HEK293T (cell line): ENCODE measurements at regions not wholly inside any gene's neighbourhood (a gene's known extent, or its start where the extent isn't known, plus 50 kb on each side); places are given as distances from the start of the nearest gene placed in this dataset.

Experiments
- ARNT ChIP-seq: fragments of 450-650 bp; IDR thresholded peaks from 2 replicates; pipeline ENCODE4 v1.6.1; 2017; ENCODE audit warnings: mild to moderate bottlenecking
- BHLHE40 ChIP-seq: fragments of 450-650 bp; IDR thresholded peaks from 2 replicates; pipeline ENCODE4 v1.6.1; 2016; ENCODE audit warnings: mild to moderate bottlenecking, moderate library complexity, borderline replicate concordance
- CTBP1 ChIP-seq: fragments of 450-650 bp; IDR thresholded peaks from 2 replicates; pipeline ENCODE4 v1.6.1; 2016; ENCODE audit warnings: borderline replicate concordance
- ELF4 ChIP-seq: fragments of 450-650 bp; IDR thresholded peaks from 2 replicates; pipeline ENCODE4 v1.6.1; 2017; ENCODE audit warnings: antibody characterized with exemption
- FOXA1 ChIP-seq: fragments of 450-650 bp; IDR thresholded peaks from 2 replicates; pipeline ENCODE4 v1.6.1; 2016; ENCODE audit warnings: mild to moderate bottlenecking
- FOXK2 ChIP-seq: fragments of 450-650 bp; IDR thresholded peaks from 2 replicates; pipeline ENCODE4 v1.6.1; 2016; ENCODE audit warnings: mild to moderate bottlenecking
- FOXM1 ChIP-seq: fragments of 450-650 bp; IDR thresholded peaks from 2 replicates; pipeline ENCODE4 v1.6.1; 2017; ENCODE audit warnings: mild to moderate bottlenecking, borderline replicate concordance
- HDGF ChIP-seq: fragments of 450-650 bp; IDR thresholded peaks from 2 replicates; pipeline ENCODE4 v1.6.1; 2017; ENCODE audit warnings: antibody characterized with exemption, borderline replicate concordance
- NFRKB ChIP-seq: fragments of 450-650 bp; IDR thresholded peaks from 2 replicates; pipeline ENCODE4 v1.6.1; 2016; ENCODE audit warnings: mild to moderate bottlenecking, moderate library complexity
- SP1 ChIP-seq: fragments of 450-650 bp; IDR thresholded peaks from 2 replicates; pipeline ENCODE4 v1.6.1; 2017
- SUZ12 ChIP-seq: fragments of 450-650 bp; IDR thresholded peaks from 2 replicates; pipeline ENCODE4 v1.6.1; 2016; ENCODE audit warnings: mild to moderate bottlenecking
- TARDBP ChIP-seq: fragments of 450-650 bp; IDR thresholded peaks from 2 replicates; pipeline ENCODE4 v1.6.1; 2016
- ZNF384 ChIP-seq: fragments of 450-650 bp; IDR thresholded peaks from 2 replicates; pipeline ENCODE4 v1.6.1; 2016

DNA sequence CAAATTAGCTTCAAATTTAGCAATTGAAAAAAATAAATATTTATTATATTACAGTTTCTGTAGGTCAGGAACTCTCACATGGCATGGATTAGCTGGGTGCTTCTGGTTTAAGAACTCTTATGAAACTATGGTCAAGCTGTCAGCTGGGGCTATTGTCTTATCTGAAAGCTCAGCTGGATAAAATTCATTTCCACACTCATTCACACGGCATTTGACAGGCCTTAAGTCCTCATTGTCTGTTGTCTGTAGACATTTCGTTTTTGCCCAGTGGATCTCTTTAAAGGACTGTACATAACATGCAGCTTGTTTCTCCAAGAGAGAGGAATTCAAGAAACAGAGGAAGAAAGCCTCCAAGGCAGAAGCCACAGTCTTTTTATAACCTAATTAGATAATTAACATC lies 1556.8 kb upstream of the SLC39A10 start:
- TF ChIP-seq NFRKB: no peak
- no peak for TF ChIP-seq SUZ12
- no peak for TF ChIP-seq ZNF384
- TF ChIP-seq BHLHE40: no peak
- TF ChIP-seq SP1: no peak
- no peak for TF ChIP-seq FOXA1
- no peak for TF ChIP-seq CTBP1
- TF ChIP-seq TARDBP: no peak
- TF ChIP-seq ARNT: no peak
- no peak for TF ChIP-seq FOXK2
- no peak for TF ChIP-seq HDGF
- no peak for TF ChIP-seq ELF4
- TF ChIP-seq FOXM1: no peak
